ENCODE measurements at regions not wholly inside any gene's neighbourhood (a gene's known extent, or its start where the extent isn't known, plus 50 kb on each side); places are given as distances from the start of the nearest gene placed in this dataset.

DNA sequence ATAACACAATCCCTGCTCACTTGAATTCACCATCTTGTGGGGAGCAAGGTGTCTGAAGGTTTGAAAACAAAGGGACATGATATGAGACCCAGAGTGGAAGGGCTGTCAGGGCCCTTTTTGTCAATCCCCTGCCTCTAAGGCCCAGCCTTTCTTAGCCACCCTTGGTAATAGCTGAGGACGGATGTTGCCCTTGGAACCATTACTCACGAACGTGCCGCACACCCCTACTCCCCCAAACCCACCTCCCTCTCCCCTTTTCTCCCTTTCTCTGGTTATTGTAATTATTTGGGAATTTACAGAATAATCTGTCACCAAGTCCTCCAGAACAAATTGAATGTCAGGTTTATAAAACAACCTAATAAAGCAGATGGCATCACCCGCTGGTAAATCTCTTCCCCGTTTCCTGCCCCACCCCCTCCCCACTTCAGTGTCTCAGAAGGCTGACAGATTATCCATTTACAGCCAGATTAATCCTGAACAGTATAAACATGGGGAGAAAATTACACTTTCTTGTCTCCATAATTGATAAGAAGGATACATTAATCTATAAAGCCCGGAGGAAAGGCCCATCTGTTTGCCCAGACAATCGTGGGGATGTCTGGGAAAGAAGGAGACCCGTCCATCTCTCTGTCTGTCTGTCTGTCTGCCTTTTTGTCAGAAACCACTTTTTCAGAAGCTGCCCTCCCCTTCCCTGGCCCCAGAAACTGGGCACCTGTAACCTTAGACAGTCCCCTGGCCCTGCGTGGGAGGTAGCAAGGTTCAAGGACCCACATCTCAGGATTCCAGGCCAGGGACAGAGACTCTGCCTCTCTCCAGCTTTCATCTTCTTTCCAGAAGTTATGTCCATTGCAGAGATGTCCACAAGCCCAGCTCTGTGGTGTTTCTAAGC lies 60.6 kb upstream of the CD34 start:
- TF ChIP-seq, protein P1, sequence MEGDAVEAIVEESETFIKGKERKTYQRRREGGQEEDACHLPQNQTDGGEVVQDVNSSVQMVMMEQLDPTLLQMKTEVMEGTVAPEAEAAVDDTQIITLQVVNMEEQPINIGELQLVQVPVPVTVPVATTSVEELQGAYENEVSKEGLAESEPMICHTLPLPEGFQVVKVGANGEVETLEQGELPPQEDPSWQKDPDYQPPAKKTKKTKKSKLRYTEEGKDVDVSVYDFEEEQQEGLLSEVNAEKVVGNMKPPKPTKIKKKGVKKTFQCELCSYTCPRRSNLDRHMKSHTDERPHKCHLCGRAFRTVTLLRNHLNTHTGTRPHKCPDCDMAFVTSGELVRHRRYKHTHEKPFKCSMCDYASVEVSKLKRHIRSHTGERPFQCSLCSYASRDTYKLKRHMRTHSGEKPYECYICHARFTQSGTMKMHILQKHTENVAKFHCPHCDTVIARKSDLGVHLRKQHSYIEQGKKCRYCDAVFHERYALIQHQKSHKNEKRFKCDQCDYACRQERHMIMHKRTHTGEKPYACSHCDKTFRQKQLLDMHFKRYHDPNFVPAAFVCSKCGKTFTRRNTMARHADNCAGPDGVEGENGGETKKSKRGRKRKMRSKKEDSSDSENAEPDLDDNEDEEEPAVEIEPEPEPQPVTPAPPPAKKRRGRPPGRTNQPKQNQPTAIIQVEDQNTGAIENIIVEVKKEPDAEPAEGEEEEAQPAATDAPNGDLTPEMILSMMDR (conservative IDR thresholded peaks at IDR 0.05; ENCODE audit: low read length) = no peak
- no peak for DNase-seq (ENCODE audit: low read depth)
- no peak overlapping the region for H3K4me3 ChIP-seq (ENCODE audit: low read length)

DNA sequence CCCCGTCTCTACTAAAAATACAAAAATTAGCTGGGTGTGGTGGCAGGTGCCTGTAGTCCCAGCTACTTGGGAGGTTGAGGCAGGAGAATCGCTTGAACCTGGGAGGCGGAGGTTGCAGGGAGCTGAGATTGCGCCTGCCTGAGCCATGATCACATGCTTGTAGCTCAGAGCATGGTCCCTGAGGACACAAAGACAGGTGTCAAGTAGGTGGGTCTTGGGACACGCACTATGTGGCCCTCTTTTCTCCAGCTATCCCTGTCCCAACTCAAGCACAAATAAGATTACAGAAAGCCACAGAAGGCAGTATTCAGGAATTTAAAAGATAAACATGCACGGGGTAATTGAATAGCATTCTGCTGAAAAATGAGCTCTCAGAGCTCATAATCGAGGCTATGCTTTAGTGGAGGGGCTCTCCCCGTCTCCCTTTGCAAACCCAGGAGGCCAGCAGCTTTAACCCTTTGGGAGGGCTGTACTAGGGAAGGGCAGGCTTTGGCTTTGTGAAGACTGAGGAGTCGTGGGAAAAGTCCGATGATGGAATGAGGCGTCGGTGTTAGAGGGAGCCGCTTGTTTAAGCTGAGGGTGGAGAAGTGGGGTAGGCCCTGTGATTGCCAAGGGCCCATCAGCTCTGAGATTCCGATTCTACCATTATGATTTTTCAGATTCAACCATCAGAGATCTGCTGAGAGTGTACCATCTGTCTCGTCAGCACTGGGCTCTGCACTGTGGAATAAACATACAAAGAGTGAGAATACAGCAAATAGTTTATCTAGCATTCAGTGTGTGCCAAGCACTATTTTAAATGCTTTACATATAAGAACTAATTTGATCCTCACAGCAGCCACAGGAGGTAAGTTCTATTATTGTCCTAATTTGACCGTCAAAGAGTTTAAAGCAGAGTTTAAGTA lies 59.7 kb upstream of the CD34 start:
- DNase-seq (ENCODE audit: low read depth) = no peak
- H3K4me3 ChIP-seq (ENCODE audit: low read length) = no peak overlapping the region
- TF ChIP-seq, protein P1 (conservative IDR thresholded peaks at IDR 0.05; ENCODE audit: low read length) = no peak

DNA sequence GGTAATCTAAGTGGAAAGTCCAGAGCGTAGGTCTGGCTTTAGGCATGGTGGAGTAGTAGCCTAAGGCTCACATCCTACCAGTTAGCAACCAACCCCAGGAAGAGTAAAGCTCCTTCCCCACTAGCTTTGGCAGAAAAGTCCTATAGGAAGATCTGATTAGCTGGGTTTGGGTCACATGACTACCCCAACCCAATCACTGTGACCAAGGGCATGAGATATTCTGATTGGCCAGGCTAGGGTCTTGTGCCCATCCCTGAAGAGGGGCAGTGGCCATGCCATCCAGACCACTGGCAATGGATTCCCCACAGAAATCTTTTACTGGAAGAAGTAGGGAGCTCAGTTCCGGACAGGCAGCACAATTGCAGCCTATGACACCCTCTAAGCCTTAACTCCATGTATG lies 58.6 kb upstream of the CD34 start:
- TF ChIP-seq, protein P1 (conservative IDR thresholded peaks at IDR 0.05; ENCODE audit: low read length) = no peak
- no peak overlapping the region for H3K4me3 ChIP-seq (ENCODE audit: low read length)

DNA sequence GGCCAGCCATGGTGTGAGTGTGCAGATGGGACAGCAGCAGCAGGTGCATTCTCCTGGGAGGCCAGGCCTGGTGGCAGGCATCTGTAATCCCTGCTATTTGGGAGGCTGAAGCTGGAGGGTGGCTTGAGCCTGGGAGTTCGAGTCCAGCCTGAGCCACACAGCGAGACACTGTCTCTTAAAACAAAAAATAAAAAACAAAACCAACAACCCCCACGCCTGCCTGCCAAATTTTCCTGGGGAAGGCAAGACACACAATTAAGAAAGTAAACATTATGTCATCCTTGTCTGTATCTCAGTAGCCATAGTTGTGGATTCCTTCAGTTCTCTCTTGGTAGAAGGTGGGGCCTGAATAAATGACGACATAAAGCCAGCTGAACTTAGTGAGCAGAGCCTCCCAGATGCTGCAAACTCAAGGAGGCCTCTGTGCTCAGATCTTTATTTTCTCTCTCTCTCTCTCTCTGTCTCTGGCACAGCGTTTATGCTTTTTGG lies 57.6 kb upstream of the CD34 start:
- peak; percentile 37 for DNase-seq (ENCODE audit: low read depth)
- TF ChIP-seq, protein P1 (conservative IDR thresholded peaks at IDR 0.05; ENCODE audit: low read length) = no peak
- H3K4me3 ChIP-seq (ENCODE audit: low read length) = no peak overlapping the region

More for the DNA sequence above, 58.6 kb upstream of the CD34 start:
- DNase-seq (ENCODE audit: low read depth) = no peak

DNA sequence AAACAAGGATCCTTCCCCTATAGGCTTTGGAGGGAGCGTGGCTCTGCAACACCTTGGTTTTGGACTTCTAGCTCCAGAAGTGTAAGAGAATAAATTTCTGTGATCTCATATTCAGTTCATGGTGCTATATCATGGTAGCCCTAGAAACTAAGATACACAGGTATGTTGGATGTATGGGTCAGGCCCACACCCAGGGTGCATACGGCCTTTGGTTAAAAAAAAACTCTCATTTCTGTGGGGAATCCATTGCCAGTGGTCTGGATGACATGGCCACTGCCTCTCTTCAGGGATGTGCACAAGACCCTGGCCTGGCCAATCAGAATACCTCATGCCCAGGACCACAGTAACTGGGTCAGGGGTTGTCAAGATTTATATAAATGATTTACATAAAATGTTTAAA lies 56.8 kb upstream of the CD34 start:
- DNase-seq (ENCODE audit: low read depth) = no peak
- H3K4me3 ChIP-seq (ENCODE audit: low read length) = no peak overlapping the region
- TF ChIP-seq, protein P1 (conservative IDR thresholded peaks at IDR 0.05; ENCODE audit: low read length) = no peak

DNA sequence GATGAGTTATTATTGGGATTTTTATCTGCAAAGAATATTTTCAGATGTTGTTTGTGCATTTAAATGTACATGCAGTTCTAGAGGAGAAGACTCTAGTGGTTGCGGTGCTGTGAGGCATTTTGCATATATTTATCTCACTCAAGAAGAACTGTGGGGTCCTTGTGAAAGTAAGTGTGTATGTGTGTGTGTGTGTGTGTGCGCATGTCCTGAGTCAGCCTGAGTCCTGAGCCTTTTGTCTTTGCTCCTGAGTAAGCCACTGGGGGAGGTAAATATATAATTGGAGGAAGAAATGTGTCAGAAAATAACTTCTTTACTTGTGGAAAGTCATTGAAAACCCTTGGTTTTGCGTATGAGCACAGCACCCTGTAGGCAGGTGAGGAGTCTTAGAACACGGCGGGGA lies 55.6 kb upstream of the CD34 start:
- TF ChIP-seq, protein P1 (conservative IDR thresholded peaks at IDR 0.05; ENCODE audit: low read length) = no peak
- no peak overlapping the region for H3K4me3 ChIP-seq (ENCODE audit: low read length)
- no peak for DNase-seq (ENCODE audit: low read depth)

All from AG10803 (cell line).